IPS DF 6.9 (cell line): ENCODE measurements at regions not wholly inside any gene's neighbourhood (a gene's known extent, or its start where the extent isn't known, plus 50 kb on each side); places are given as distances from the start of the nearest gene placed in this dataset.

Experiments used
- DNase-seq: peaks from one replicate; pipeline ENCODE4 v3.0.0-alpha.2; 2013; ENCODE audit warnings: low read depth, low spot score
- H3K27ac ChIP-seq: one replicate; pipeline ENCODE4 v1.5.1; 2013; ENCODE audit warnings: low read length, control low read depth
- H3K27me3 ChIP-seq: 2 replicates; pipeline ENCODE4 v1.6.1; 2013; ENCODE audit warnings: mild to moderate bottlenecking, low read length; ENCODE audit not compliant: control insufficient read depth, insufficient read depth
- H3K36me3 ChIP-seq: 2 replicates; pipeline ENCODE4 v1.6.1; 2013; ENCODE audit warnings: low read length; ENCODE audit not compliant: control insufficient read depth, insufficient read depth
- H3K4me1 ChIP-seq: 2 replicates; pipeline ENCODE4 v1.6.1; 2013; ENCODE audit warnings: low read length; ENCODE audit not compliant: control insufficient read depth, insufficient read depth
- H3K4me3 ChIP-seq: 2 replicates; pipeline ENCODE4 v1.5.1; 2013; ENCODE audit warnings: mild to moderate bottlenecking, low read length
- H3K9me3 ChIP-seq: 2 replicates; pipeline ENCODE4 v1.6.1; 2013; ENCODE audit warnings: low read length, inconsistent platforms; ENCODE audit not compliant: control insufficient read depth, insufficient read depth
- WGBS: extraction: QIAGEN DNeasy Blood & Tissue Kit; methylation state at CpG from one replicate; pipeline ENCODE4 v1.1.7; 2013; ENCODE audit warnings: mixed read lengths, missing lambda C conversion rate; ENCODE audit not compliant: insufficient read length, insufficient coverage; 5-methylcytosine and 5-hydroxymethylcytosine counted together

- Histone ChIP-seq H3K4me3 (no peak overlapping the region), H3K4me1 (no peaks in the 10 kb centered on the region), H3K9me3 (no peaks in the 10 kb centered on the region), H3K27me3 (no peaks in the 10 kb centered on the region; the same call in 1 of the 2 replicates), H3K27ac (no peak overlapping the region), H3K36me3 (no peaks in the 10 kb centered on the region)
- DNase-seq, result no peak
- no CpG with 5 or more reads among the region's 6 CpGs for WGBS
Measured at GRCh38 chr15:93170329-93170728, 81.3 kb upstream of the RGMA start.

GRCh38 chr15:93168910-93169309 lies 79.9 kb upstream of the RGMA start:
- Histone ChIP-seq H3K4me1 (no peaks in the 10 kb centered on the region), H3K36me3 (no peaks in the 10 kb centered on the region), H3K9me3 (no peaks in the 10 kb centered on the region), H3K27me3 (no peaks in the 10 kb centered on the region), H3K4me3 (no peak overlapping the region), H3K27ac (no peak overlapping the region)
- DNase-seq, result no peak
- WGBS, result no CpG with 5 or more reads among the region's 2 CpGs

- no peak overlapping the region for H3K27ac ChIP-seq
- no peaks in the 10 kb centered on the region for H3K36me3 ChIP-seq
- H3K4me1 ChIP-seq, result no peaks in the 10 kb centered on the region
- no CpG with 5 or more reads among the region's 4 CpGs for WGBS
- H3K9me3 ChIP-seq, result no peaks in the 10 kb centered on the region
- no peak overlapping the region for H3K4me3 ChIP-seq
- DNase-seq, result no peak
- no peaks in the 10 kb centered on the region for H3K27me3 ChIP-seq
Measured at GRCh38 chr15:93167291-93167690, 78.3 kb upstream of the RGMA start.

- no peak overlapping the region for H3K4me3 ChIP-seq
- no peaks in the 10 kb centered on the region for H3K9me3 ChIP-seq
- H3K36me3 ChIP-seq, result no peaks in the 10 kb centered on the region
- H3K27ac ChIP-seq, result no peak overlapping the region
- no CpG with 5 or more reads among the region's 8 CpGs for WGBS
- DNase-seq, result no peak
- no peaks in the 10 kb centered on the region for H3K4me1 ChIP-seq
- H3K27me3 ChIP-seq, result no peaks in the 10 kb centered on the region
Measured at GRCh38 chr15:93166675-93167074, 77.7 kb upstream of the RGMA start.

GRCh38 chr15:93165734-93166470 lies 76.9 kb upstream of the RGMA start:
- Histone ChIP-seq H3K9me3 (no peaks in the 10 kb centered on the region), H3K27ac (no peak overlapping the region), H3K27me3 (no peaks in the 10 kb centered on the region), H3K4me1 (no peaks in the 10 kb centered on the region), H3K4me3 (no peak overlapping the region), H3K36me3 (no peaks in the 10 kb centered on the region)
- no peak for DNase-seq
- no CpG with 5 or more reads among the region's 10 CpGs for WGBS

GRCh38 chr15:93164409-93164808 lies 75.4 kb upstream of the RGMA start:
- Histone ChIP-seq H3K4me3 (no peak overlapping the region), H3K4me1 (no peaks in the 10 kb centered on the region), H3K27ac (no peak overlapping the region), H3K9me3 (no peaks in the 10 kb centered on the region), H3K36me3 (no peaks in the 10 kb centered on the region), H3K27me3 (no peaks in the 10 kb centered on the region)
- DNase-seq, result no peak
- WGBS, result no CpG with 5 or more reads among the region's 5 CpGs

GRCh38 chr15:93162560-93162959 lies 73.5 kb upstream of the RGMA start:
- DNase-seq, result no peak
- H3K36me3 ChIP-seq, result no peaks in the 10 kb centered on the region
- no peaks in the 10 kb centered on the region for H3K27me3 ChIP-seq

GRCh38 chr15:93159930-93160329 lies 70.9 kb upstream of the RGMA start:
- H3K4me3 ChIP-seq, result no peak overlapping the region
- no peak overlapping the region for H3K27ac ChIP-seq
- H3K9me3 ChIP-seq, result no peaks in the 10 kb centered on the region
- WGBS, result no CpG with 5 or more reads among the region's 5 CpGs
- no peak for DNase-seq
- no peaks in the 10 kb centered on the region for H3K27me3 ChIP-seq
- H3K4me1 ChIP-seq, result no peaks in the 10 kb centered on the region
- H3K36me3 ChIP-seq, result no peaks in the 10 kb centered on the region

More at GRCh38 chr15:93162560-93162959, 73.5 kb upstream of the RGMA start:
- H3K9me3 ChIP-seq, result no peaks in the 10 kb centered on the region
- H3K4me3 ChIP-seq, result no peak overlapping the region
- H3K4me1 ChIP-seq, result no peaks in the 10 kb centered on the region
- no peak overlapping the region for H3K27ac ChIP-seq
- no CpG with 5 or more reads among the region's 5 CpGs for WGBS

- no peak for DNase-seq
- no CpG with 5 or more reads among the region's 13 CpGs for WGBS
- H3K4me3 ChIP-seq, result no peak overlapping the region
- no peaks in the 10 kb centered on the region for H3K27me3 ChIP-seq
- no peaks in the 10 kb centered on the region for H3K9me3 ChIP-seq
- no peak overlapping the region for H3K27ac ChIP-seq
- no peaks in the 10 kb centered on the region for H3K4me1 ChIP-seq
- no peaks in the 10 kb centered on the region for H3K36me3 ChIP-seq
Measured at GRCh38 chr15:93158097-93158900, 69.3 kb upstream of the RGMA start.

- Histone ChIP-seq H3K4me1 (peaks cover 5% of the 10 kb centered on the region), H3K27ac (no peak overlapping the region), H3K27me3 (no peaks in the 10 kb centered on the region), H3K9me3 (no peaks in the 10 kb centered on the region), H3K4me3 (no peak overlapping the region), H3K36me3 (no peaks in the 10 kb centered on the region)
- no CpG with 5 or more reads among the region's 5 CpGs for WGBS
- DNase-seq, result no peak
Measured at GRCh38 chr15:93154666-93155065, 65.7 kb upstream of the RGMA start.
